Natural killer cell (primary cell): ENCODE measurements at regions not wholly inside any gene's neighbourhood (a gene's known extent, or its start where the extent isn't known, plus 50 kb on each side); places are given as distances from the start of the nearest gene placed in this dataset.

ENCODE experiments used
- ATAC-seq, 3 donors: fragments of 150-1000 bp in 2 of 3; fragments of 200-7000 bp in 1 of 3; cut with Tn5 transposase; 1 replicate in 1 of 3; 2 replicates in 2 of 3; pipeline ENCODE4 v1.10.0; 2021; ENCODE audit warnings: mild to moderate bottlenecking in 2 of 3, moderate library complexity in 2 of 3
- DNase-seq, 2 donors: peaks; one replicate each; pipeline versions ENCODE4 v3.0.0 to v3.0.0-alpha.2; 2013 to 2021; ENCODE audit warnings: mixed read lengths in 1 of 2
- H3K27ac ChIP-seq: one replicate; pipeline ENCODE4 v1.5.1; 2013; ENCODE audit warnings: mild to moderate bottlenecking, low read length
- H3K27me3 ChIP-seq: one replicate; pipeline ENCODE4 v1.6.1; 2013; ENCODE audit warnings: low read length; ENCODE audit not compliant: control insufficient read depth, insufficient read depth
- H3K36me3 ChIP-seq: one replicate; pipeline ENCODE4 v1.6.1; 2013; ENCODE audit warnings: low read length; ENCODE audit not compliant: control insufficient read depth, insufficient read depth
- H3K4me1 ChIP-seq: one replicate; pipeline ENCODE4 v1.6.1; 2013; ENCODE audit warnings: low read length; ENCODE audit not compliant: control insufficient read depth, insufficient read depth
- H3K4me3 ChIP-seq: one replicate; pipeline ENCODE4 v1.5.1; 2013; ENCODE audit warnings: low read length
- H3K9me3 ChIP-seq: one replicate; pipeline ENCODE4 v1.6.1; 2013; ENCODE audit warnings: low read length; ENCODE audit not compliant: control insufficient read depth, insufficient read depth
- H3K27ac Mint-ChIP-seq, 2 donors: one replicate each; pipeline ENCODE4 v1.8.0; 2022; ENCODE audit warnings: mild to moderate bottlenecking in 2 of 2, mixed read lengths in 2 of 2, moderate library complexity in 1 of 2
- H3K27me3 Mint-ChIP-seq, 2 donors: one replicate each; pipeline ENCODE4 v1.8.0; 2022; ENCODE audit warnings: low read depth in 2 of 2, mixed read lengths in 2 of 2
- H3K36me3 Mint-ChIP-seq: one replicate; pipeline ENCODE4 v1.8.0; 2022; ENCODE audit warnings: mixed read lengths
- H3K4me1 Mint-ChIP-seq, 2 donors: one replicate each; pipeline ENCODE4 v1.8.0; 2022; ENCODE audit warnings: mixed read lengths in 2 of 2
- H3K4me3 Mint-ChIP-seq: one replicate; pipeline ENCODE4 v1.8.0; 2022; ENCODE audit warnings: mild to moderate bottlenecking, moderate library complexity, mixed read lengths
- H3K9me3 Mint-ChIP-seq, 2 donors: one replicate each; pipeline ENCODE4 v1.8.0; 2022; ENCODE audit warnings: mixed read lengths in 2 of 2
- CTCF ChIP-seq: fragments of 200-600 bp; IDR thresholded peaks from one replicate; pipeline ENCODE4 v1.8.0; 2022; ENCODE audit warnings: antibody characterized with exemption
- WGBS: methylation state at CpG from one replicate; pipeline ENCODE4 v1.1.7; 2013; ENCODE audit warnings: missing lambda C conversion rate; ENCODE audit not compliant: insufficient coverage; 5-methylcytosine and 5-hydroxymethylcytosine counted together
- intact Hi-C: fragments of 100-400 bp; cut with micrococcal nuclease; formaldehyde crosslinking; loops from one replicate; pipeline ENCODE4 v1.14.2; 2022

DNA sequence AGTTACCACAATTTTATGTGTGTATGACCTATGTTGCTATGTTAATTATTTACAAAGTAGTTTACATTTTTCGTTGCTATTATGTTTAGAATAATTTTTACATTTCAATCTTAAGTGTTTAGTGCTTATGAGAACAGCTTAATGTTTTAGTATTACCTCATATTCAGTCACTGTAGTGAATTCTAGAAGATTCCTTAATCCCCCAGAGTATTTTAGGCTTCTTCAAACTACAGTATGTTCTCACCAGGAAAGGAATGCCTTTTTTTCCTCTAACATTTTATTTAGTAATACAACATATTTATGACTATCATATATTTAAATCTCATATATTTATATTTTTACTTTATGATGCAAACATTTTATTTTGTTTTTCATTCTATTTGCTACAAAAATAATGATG is 612.1 kb upstream of the KLHL1 start:
- WGBS: no CpG with 5 or more reads among the region's 1 CpG
- Mint-ChIP-seq H3K27me3 (no peaks in the 10 kb centered on the region), H3K4me3 (no peak overlapping the region), H3K4me1 (no peaks in the 10 kb centered on the region), H3K9me3 (peaks cover 2 to 12% of the 10 kb centered on the region in 2 donors), H3K27ac (no peak overlapping the region), H3K36me3 (no peaks in the 10 kb centered on the region)
- ATAC-seq (no peak), DNase-seq (no peak)
- Histone ChIP-seq H3K36me3 (no peaks in the 10 kb centered on the region), H3K27ac (no peak overlapping the region), H3K4me1 (no peaks in the 10 kb centered on the region), H3K4me3 (no peak overlapping the region), H3K27me3 (no peaks in the 10 kb centered on the region), H3K9me3 (peaks cover 3% of the 10 kb centered on the region)
- intact Hi-C loops: no loop called here
- no peak for TF ChIP-seq CTCF

DNA sequence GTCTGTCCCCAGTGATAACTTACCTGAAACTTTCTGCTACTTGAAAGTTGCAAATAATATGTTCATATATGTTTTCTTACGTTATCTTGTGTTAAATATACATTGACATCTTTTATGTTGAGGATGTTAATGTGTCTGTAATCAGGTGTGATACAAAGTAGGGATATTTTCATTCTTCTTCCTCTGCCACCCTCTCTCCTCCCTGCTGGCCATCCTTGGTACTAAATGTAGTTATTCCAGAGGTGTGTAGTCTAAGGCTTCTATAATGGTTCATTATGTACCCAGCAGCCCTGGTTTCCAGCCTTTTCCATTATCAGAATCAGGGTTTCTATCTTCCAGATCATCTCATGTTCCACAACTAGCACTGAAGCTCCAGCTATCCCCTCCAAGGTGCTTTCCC is 606.7 kb upstream of the KLHL1 start:
- H3K4me3 Mint-ChIP-seq: no peak overlapping the region
- Histone ChIP-seq H3K27me3 (no peaks in the 10 kb centered on the region), H3K36me3 (no peaks in the 10 kb centered on the region), H3K4me3 (no peak overlapping the region), H3K4me1 (no peaks in the 10 kb centered on the region), H3K27ac (no peak overlapping the region), H3K9me3 (peaks cover 3% of the 10 kb centered on the region)
- TF ChIP-seq CTCF: no peak
- H3K27ac Mint-ChIP-seq: no peak overlapping the region
- H3K9me3 Mint-ChIP-seq: peaks cover 4 to 16% of the 10 kb centered on the region in 2 donors
- no peak for ATAC-seq
- H3K36me3 Mint-ChIP-seq: no peaks in the 10 kb centered on the region
- H3K27me3 Mint-ChIP-seq: no peaks in the 10 kb centered on the region
- intact Hi-C loops: no loop called here
- DNase-seq: no peak
- H3K4me1 Mint-ChIP-seq: no peaks in the 10 kb centered on the region
- no CpG with 5 or more reads among the region's 1 CpG for WGBS

DNA sequence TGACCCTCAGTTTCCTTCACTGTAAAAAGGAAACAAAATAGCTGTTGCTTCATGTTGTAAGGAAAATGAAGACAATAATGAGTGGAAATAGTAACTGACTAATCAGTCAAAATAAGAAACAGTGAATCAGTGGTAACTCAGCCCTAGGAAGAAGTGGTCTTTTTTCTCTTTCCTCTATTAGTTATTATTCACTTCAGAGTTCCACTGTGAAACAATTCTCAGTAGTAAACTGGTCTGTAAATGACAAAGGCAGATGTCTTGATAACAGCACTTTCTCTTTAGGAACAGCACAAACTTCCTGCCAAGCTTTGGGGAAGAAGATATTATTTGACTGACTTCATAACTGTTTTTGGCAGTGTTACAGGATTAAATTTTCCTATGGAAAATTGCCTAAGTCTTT is 600.5 kb upstream of the KLHL1 start:
- no peaks in the 10 kb centered on the region for H3K36me3 Mint-ChIP-seq
- ATAC-seq: no peak

More for the DNA sequence above, 600.5 kb upstream of the KLHL1 start:
- Histone ChIP-seq H3K36me3 (no peaks in the 10 kb centered on the region), H3K27ac (no peak overlapping the region), H3K27me3 (no peaks in the 10 kb centered on the region), H3K4me3 (no peak overlapping the region), H3K4me1 (no peaks in the 10 kb centered on the region), H3K9me3 (no peaks in the 10 kb centered on the region)
- Mint-ChIP-seq H3K9me3 (peaks cover 11 to 15% of the 10 kb centered on the region in 2 donors), H3K4me3 (no peak overlapping the region), H3K27ac (no peak overlapping the region), H3K4me1 (no peaks in the 10 kb centered on the region), H3K27me3 (no peaks in the 10 kb centered on the region)
- DNase-seq: no peak
- intact Hi-C loops: no loop called here
- no peak for TF ChIP-seq CTCF
